COLO668 (cell line): ENCODE measurements at regions not wholly inside any gene's neighbourhood (a gene's known extent, or its start where the extent isn't known, plus 50 kb on each side); places are given as distances from the start of the nearest gene placed in this dataset.

Experiments
- DNase-seq: peaks from one replicate; lab custom pipeline; 2025; ENCODE audit not compliant: unreplicated experiment; lab: John Stamatoyannopoulos, UW

DNA sequence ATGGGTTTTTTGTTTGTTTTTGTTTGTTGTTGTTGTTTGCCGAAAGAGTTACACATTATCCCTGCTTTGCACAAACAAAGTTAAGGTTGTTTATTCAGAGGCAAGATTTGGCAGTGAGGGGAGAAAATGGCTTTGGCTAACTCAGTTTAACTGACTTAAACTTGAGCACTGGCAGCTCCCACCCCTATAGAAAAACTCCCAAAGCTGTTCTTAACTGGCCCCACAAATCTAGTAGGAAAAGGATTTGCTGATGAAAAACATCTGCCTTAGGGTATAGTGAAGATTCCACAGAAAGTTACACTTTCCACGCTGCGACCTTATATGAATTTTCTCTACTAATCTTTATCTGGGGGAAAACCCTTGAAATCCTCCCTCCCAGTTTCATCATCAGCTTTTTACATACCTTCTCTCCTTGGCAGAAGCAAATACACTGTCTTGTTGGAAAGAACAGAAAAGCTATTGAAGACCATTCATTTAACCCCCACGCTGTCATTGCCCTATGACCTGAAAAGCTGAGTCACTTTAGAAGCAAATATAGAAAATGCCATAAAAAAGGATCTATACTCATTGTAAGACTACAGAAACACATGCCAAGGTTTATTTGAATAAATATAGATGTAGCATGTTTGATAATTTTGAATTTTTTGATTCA is 551.7 kb downstream of the NR2F2 start:
- DNase-seq = no peak

GRCh38 chr15:96887730-96888129 is 557.2 kb downstream of the NR2F2 start:
- no peak for DNase-seq

GRCh38 chr15:96888764-96889163 is 558.3 kb downstream of the NR2F2 start:
- no peak for DNase-seq

DNA sequence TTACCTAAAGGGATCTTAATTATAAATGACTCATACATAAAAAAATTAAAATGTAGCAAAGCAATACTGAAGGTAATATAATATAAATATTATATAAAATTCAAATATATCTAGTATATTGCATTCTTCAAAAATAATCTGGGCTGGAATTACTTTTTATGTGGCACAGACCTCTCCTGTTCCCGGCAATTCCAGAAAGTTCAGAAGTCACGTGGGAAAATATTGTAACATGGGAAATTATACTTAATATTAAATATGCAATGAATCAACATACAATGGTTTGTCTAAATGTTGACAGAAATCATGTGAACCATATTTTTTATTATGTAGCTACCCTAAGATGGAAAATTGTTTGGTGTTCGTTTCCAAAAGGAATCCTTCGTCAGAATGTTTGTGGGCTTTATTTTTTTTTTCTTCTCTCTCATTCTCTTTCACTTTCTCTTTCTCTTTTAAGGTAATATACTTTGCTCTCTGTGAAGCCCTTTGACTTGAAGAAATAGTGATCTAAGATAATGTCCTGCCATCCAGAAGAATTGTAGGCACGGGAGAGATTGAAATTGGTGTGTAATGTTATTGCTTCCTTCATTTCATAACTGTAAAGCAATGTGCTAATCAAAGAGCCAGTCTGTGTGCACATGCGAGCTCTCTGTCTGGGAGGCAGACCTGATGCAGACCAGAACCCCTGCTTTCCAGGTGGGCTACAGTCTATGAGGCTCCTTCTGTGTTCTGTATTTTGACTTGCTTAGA is 559.4 kb downstream of the NR2F2 start:
- no peak for DNase-seq

- no peak for DNase-seq
These were observed 560.5 kb downstream of the NR2F2 start for GRCh38 chr15:96891046-96891445.

GRCh38 chr15:96893159-96893906 is 562.8 kb downstream of the NR2F2 start:
- DNase-seq = no peak

DNA sequence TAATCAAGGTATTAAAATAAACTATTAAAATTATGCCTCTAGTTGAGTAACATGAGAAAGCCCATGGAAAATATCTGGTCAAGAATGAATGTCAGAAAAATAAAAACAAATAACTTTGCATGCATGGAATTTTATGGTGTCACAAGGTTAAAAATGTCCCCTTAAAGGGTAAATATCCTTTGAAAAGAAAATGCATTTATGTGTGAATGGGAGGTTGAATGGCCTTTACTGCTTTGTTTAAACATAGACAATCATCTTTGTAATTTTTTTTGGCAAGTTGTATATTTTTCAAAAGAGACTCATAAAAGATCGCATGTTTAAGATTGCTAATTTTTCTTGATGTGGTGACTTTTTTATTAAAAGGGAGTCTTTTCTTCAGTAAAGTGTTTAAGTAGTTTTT is 564.2 kb downstream of the NR2F2 start:
- DNase-seq = no peak

GRCh38 chr15:96896766-96897165 is 566.3 kb downstream of the NR2F2 start:
- DNase-seq = no peak

GRCh38 chr15:96914081-96914480 is 583.6 kb downstream of the NR2F2 start:
- DNase-seq = no peak

GRCh38 chr15:96916750-96917149 is 586.2 kb downstream of the NR2F2 start:
- no peak for DNase-seq

DNA sequence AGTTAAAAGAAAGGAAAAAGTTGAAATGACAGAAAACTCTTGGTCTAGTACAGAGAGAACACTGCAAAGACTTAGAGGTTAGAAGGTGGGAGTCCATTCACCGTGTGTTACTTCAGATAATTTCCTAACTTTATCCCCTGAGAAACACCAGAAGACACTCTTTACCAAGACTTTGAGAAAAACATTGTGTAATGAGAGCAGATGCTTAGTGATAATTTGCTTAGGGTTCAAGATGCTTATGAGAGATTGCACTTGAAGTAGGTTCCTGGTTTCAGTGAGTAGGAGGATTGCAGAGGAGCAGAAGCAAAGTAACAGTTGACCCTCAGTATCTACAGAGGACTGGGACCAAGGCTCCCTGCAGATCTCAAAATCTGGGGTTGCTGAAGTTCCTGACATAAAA is 594.1 kb downstream of the NR2F2 start:
- DNase-seq = no peak

DNA sequence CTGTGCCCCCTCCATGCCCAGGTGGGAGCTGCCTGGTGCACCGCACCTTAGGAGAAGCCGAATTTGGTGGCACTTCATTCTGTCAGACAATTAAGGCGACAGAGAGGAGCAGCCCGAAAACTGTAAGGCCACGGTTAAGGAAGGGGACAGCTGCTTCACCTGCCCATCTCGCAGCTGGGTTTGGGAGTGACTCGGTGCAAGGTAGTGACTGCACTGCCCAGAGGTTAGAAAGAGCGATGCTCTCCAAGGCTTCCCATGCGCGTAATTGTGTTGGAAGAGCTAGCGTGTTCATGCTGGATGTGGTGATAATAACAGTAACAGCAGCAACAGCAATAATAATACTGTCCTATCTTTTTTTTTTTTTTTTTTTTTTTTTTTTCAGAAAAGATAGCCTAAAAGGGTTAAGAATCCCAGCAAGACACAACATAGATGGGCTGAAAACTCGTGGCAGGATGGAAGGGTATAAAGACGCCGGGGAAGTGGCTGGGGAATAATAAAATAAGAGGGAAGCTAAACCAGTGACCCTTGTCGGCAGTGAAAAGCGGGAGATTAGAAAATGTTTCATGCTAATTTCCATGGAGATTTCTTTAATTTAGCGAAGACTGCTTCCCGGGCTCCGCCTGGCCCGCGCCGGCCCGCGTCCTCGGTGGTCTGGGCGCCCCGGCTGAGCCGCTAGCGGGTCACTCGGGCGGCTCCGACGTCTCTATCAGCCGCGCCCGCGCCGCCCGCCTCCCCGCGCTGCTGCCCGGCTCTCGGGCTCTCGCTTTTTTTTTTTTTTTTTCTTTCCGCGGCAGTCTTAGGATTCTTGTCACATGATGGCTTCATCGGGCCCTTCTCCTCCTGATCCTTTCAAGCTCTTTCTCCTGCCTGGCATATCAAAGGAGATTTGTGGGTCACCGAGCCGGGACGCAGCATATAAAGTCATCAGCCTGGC is 617.1 kb downstream of the NR2F2 start:
- DNase-seq = no peak

DNA sequence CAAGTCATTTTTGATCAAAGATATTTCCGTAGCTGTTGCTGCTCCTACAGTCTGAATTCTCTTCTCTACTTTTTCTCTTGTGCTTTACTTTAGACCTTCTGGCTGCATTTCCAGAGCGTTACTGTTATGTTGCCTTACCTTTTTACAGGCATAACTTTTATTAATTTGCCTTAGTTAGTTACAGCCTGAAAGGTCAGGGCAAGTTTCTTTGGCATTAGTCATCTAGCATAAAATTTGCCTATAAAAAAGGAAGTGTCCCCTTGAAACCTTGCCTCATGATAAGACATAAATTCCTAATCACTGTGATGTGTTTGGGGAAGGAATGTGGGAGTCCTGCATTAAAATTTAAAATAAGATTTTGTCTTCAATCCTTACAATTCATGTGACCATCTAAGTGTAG is 618.5 kb downstream of the NR2F2 start:
- no peak for DNase-seq

- no peak for DNase-seq
These were observed 628.2 kb downstream of the NR2F2 start for GRCh38 chr15:96958721-96959120.

- no peak for DNase-seq
These were observed 629.0 kb downstream of the NR2F2 start for GRCh38 chr15:96959501-96959900.

GRCh38 chr15:96960711-96961480 is 630.4 kb downstream of the NR2F2 start:
- DNase-seq = no peak

DNA sequence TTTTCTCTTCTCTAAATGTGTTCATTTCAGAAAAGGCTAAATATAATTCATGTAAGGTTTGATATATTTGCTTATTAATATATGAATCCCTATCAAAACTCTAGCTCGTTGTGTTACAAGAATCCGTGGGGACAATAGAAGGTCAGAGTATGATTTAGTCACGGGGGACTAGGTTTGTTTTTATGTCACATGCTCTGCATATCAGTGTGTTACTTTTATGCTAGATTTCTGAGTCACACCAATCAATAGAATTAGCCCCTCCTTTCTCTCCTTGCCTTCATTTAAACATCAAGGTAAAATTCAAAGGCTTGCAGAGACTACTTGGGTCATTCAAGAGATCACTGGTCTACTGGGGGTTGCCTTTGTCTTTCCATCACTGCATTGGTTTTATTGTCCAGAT is 636.1 kb downstream of the NR2F2 start:
- no peak for DNase-seq

DNA sequence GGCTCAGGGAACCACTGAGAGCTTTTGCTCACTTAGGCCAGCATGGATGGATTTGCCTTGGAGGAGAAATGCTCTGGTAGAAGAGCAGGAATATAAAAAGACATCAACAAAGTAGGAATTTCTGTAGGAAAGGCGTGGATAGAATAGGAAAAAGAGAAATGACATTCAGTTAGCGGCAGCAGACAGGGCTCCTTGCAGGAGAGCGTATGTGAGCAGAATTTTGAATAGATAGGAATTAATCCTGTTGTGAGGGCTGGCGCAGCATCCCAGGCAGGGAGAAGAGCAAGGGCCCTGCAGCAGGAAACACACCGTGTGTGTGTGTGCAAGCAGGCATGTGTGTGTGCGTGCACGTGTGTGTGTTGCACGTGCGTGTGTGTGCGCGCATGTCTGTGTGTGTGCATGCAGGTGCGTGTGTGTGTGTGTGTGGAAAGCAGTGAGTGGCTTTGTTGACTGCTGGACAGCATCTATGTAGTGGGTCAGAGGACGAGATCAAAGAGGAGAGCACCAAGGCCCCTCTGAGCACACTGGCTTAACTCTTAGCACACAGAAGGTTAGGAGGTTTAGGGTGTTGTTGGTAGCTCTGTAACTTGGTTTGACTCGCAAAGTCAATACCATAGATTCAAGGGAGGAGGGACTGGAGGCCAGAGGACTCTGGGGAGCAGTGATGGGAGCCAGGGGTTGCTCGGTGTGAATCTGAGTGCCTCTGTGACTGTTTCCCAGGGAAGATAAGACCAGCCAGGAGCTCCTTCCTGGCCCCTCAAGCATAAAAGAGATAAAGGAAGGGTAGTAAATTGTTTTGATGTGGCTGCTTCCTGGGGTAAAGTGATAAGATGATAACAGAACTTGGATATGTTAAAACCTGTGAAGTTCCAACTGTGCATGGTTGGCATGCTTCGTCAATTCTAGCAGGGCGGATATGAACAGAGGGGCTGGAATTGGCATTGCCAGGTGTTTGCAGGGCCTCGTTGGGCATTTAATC is 639.5 kb downstream of the NR2F2 start:
- no peak for DNase-seq

DNA sequence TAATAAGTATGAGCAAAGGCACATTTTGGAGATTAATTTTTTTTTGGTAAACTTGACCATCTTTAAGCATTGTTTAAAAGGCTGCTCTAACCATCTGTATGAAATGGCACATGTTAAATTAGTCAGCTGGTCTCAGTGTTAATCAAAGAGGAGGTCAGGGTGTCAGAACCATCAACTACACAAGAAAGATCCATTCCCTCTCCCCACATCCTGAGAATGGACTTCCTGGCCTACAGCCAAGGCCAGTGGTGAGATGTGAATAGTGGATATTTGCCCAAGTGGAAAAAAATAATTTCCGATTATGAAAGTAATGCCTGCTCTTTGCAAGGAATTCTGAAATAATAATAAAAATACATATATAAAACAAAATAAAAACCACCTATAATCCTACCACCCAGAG is 641.7 kb downstream of the NR2F2 start:
- no peak for DNase-seq
